Bronchial epithelial cell (primary cell): ENCODE measurements at regions not wholly inside any gene's neighbourhood (a gene's known extent, or its start where the extent isn't known, plus 50 kb on each side); places are given as distances from the start of the nearest gene placed in this dataset.

Experiments
- DNase-seq: peaks from one replicate; pipeline ENCODE4 v3.0.0-alpha.2; 2010; ENCODE audit warnings: low read depth
- FAIRE-seq: peaks from 2 replicates; lab custom pipeline; 2011; peaks lifted over from hg19 to GRCh38; lab: Jason Lieb, UNC
- H3K27me3 ChIP-seq: 2 replicates; pipeline ENCODE4 v1.5.1; 2011; ENCODE audit warnings: low read length; ENCODE audit not compliant: control insufficient read depth, insufficient read depth
- H3K36me3 ChIP-seq: 2 replicates; pipeline ENCODE4 v1.5.1; 2011; ENCODE audit warnings: low read length; ENCODE audit not compliant: control insufficient read depth, insufficient read depth
- H3K4me3 ChIP-seq: 2 replicates; pipeline ENCODE4 v1.5.1; 2011; ENCODE audit warnings: mild to moderate bottlenecking, low read depth, low read length, control low read depth
- TF ChIP-seq, protein P1 (sequence below): IDR thresholded peaks from 2 replicates; pipeline ENCODE4 v1.5.1; 2011; ENCODE audit warnings: mild to moderate bottlenecking, moderate library complexity, low read length, control low read depth, inconsistent platforms; ENCODE audit not compliant: insufficient read depth, severe bottlenecking

DNA sequence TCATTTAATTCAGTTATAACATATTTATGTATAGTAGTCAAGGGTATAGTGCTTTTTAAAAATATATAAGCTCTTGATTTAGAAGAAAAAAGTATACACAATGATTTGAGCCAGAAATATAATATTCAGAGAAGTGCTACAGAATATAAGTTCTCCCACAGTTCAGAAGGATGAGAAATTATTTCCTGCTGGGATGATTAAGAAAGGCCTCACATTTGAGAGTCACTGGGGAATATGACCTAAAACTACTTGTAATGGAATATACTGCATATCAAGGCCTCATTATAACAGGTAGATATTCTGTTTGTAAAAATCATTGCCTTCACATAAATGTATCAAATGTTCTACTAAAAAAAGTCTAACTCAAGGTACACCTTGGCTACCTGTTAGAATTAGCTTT, 203.5 kb downstream of the MBD2 start:
- FAIRE-seq (no peak), DNase-seq (peak; percentile 21)
- H3K36me3 ChIP-seq = no peaks in the 10 kb centered on the region
- no peak overlapping the region for H3K4me3 ChIP-seq
- H3K27me3 ChIP-seq = no peaks in the 10 kb centered on the region
- TF ChIP-seq, protein P1, sequence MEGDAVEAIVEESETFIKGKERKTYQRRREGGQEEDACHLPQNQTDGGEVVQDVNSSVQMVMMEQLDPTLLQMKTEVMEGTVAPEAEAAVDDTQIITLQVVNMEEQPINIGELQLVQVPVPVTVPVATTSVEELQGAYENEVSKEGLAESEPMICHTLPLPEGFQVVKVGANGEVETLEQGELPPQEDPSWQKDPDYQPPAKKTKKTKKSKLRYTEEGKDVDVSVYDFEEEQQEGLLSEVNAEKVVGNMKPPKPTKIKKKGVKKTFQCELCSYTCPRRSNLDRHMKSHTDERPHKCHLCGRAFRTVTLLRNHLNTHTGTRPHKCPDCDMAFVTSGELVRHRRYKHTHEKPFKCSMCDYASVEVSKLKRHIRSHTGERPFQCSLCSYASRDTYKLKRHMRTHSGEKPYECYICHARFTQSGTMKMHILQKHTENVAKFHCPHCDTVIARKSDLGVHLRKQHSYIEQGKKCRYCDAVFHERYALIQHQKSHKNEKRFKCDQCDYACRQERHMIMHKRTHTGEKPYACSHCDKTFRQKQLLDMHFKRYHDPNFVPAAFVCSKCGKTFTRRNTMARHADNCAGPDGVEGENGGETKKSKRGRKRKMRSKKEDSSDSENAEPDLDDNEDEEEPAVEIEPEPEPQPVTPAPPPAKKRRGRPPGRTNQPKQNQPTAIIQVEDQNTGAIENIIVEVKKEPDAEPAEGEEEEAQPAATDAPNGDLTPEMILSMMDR = no peak

DNA sequence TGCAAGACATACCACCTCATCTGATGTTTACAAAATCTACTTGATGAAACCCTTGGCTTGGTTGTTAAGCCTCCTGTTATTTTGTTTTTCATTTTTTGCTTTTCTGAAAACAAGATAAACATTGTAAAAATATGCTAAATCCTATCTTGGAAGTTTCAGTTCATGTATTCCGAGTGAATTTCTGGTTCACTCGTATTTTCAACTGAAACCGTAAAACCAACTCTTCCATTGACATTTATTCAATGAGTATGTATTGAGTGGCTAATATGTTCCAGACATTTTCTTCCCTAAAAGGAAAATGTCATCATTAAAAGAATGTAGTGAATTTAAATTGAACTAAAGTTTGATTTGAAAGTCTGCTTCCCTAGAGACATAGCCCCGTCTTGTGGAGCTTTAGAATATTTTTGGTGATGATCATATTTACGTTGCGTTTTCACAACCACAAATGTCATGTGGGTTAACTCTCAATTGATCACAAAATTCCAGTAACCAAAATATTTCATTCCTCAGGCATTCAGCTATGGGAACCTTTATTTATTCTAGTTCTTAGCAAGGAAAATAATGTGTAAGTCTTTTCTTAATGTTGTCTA, 204.2 kb downstream of the MBD2 start:
- TF ChIP-seq, protein P1 = no peak
- Histone ChIP-seq H3K4me3 (no peak overlapping the region), H3K36me3 (no peaks in the 10 kb centered on the region), H3K27me3 (no peaks in the 10 kb centered on the region)
- DNase-seq (no peak), FAIRE-seq (no peak)

GRCh38 chr18:54019641-54020040, 204.8 kb downstream of the MBD2 start:
- no peak for DNase-seq
- no peak for FAIRE-seq
- H3K27me3 ChIP-seq = no peaks in the 10 kb centered on the region
- H3K36me3 ChIP-seq = no peaks in the 10 kb centered on the region
- no peak overlapping the region for H3K4me3 ChIP-seq
- TF ChIP-seq, protein P1 = no peak

GRCh38 chr18:54013452-54013851, 211.0 kb downstream of the MBD2 start:
- DNase-seq (no peak), FAIRE-seq (no peak)
- TF ChIP-seq, protein P1 = no peak
- Histone ChIP-seq H3K4me3 (no peak overlapping the region), H3K36me3 (no peaks in the 10 kb centered on the region), H3K27me3 (no peaks in the 10 kb centered on the region)

DNA sequence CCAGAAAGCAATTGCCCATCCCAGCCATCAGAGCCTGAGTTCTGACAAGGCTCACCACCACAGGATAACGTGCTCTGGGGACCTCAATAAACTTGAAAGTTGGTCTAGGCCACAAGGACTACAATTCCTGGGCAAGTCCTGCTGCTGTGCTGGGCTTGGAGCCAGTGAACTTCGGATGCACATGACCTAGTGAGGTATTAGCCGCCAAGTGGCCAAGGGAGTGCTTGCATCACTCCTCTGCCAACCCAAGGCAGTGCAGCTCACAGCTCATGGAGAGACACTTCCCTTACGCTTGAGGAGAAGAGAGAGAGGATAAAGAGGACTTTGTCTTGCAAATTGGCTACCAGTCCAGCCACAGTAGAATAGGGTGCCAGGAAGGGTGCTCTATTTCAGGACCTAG, 219.6 kb downstream of the MBD2 start:
- Histone ChIP-seq H3K27me3 (no peaks in the 10 kb centered on the region), H3K36me3 (no peaks in the 10 kb centered on the region), H3K4me3 (no peak overlapping the region)
- TF ChIP-seq, protein P1 = no peak
- DNase-seq (peak; percentile 13), FAIRE-seq (no peak)

- no peak for FAIRE-seq
- H3K36me3 ChIP-seq = no peaks in the 10 kb centered on the region
- TF ChIP-seq, protein P1 = no peak
- H3K27me3 ChIP-seq = no peaks in the 10 kb centered on the region
- no peak for DNase-seq
- no peak overlapping the region for H3K4me3 ChIP-seq
Observed at GRCh38 chr18:54003195-54003594, 221.3 kb downstream of the MBD2 start.
